WERI-Rb-1 (cell line): ENCODE measurements at regions not wholly inside any gene's neighbourhood (a gene's known extent, or its start where the extent isn't known, plus 50 kb on each side); places are given as distances from the start of the nearest gene placed in this dataset.

ENCODE experiments used
- DNase-seq: peaks from one replicate; pipeline ENCODE4 v3.0.0-alpha.2; 2020
- H3K27ac ChIP-seq: fragments of 250-450 bp; sonication (Bioruptor Pico); 2 replicates; pipeline ENCODE4 v1.5.1; 2020; ENCODE audit warnings: mild to moderate bottlenecking, moderate library complexity
- H3K27me3 ChIP-seq: fragments of 250-450 bp; sonication (Bioruptor Pico); 2 replicates; pipeline ENCODE4 v1.5.1; 2021; ENCODE audit warnings: mild to moderate bottlenecking, low read depth, moderate library complexity; ENCODE audit not compliant: insufficient read depth, severe bottlenecking
- H3K36me3 ChIP-seq: fragments of 250-450 bp; sonication (Bioruptor Pico); 2 replicates; pipeline ENCODE4 v1.5.1; 2020; ENCODE audit warnings: mild to moderate bottlenecking, moderate library complexity
- H3K4me3 ChIP-seq: 2 replicates; pipeline ENCODE4 v1.5.1; 2011; ENCODE audit warnings: low read depth, mild to moderate bottlenecking, control low read depth, low read length
- H3K9me3 ChIP-seq: fragments of 250-450 bp; sonication (Bioruptor Pico); 2 replicates; pipeline ENCODE4 v1.5.1; 2021; ENCODE audit warnings: mild to moderate bottlenecking, moderate library complexity; ENCODE audit not compliant: severe bottlenecking
- TF ChIP-seq, protein P1 (sequence below): IDR thresholded peaks from 2 replicates; pipeline ENCODE4 v1.5.1; 2011; ENCODE audit warnings: low read depth, mild to moderate bottlenecking, control low read depth, inconsistent platforms, low read length

DNA sequence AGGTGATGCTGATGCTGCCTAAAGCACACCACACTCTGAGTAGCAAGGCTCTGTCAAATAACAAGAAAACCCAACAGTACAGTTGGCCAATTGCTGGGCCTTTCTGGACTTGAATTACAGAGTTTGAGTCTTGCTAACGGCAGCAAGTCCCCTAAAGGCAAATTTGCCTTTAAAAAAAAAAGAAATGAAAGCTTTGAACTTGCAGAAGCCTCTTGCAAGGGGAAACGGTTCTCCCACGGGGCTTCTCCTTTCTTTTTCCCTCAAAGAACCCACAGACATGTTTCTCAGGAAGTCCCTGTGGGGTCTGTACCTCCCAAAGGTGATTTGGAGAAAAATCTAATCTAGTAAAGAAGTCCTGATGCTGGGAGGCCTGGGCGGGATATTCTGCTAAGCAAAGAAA is 191.3 kb upstream of the MYL2 start:
- TF ChIP-seq, protein P1, sequence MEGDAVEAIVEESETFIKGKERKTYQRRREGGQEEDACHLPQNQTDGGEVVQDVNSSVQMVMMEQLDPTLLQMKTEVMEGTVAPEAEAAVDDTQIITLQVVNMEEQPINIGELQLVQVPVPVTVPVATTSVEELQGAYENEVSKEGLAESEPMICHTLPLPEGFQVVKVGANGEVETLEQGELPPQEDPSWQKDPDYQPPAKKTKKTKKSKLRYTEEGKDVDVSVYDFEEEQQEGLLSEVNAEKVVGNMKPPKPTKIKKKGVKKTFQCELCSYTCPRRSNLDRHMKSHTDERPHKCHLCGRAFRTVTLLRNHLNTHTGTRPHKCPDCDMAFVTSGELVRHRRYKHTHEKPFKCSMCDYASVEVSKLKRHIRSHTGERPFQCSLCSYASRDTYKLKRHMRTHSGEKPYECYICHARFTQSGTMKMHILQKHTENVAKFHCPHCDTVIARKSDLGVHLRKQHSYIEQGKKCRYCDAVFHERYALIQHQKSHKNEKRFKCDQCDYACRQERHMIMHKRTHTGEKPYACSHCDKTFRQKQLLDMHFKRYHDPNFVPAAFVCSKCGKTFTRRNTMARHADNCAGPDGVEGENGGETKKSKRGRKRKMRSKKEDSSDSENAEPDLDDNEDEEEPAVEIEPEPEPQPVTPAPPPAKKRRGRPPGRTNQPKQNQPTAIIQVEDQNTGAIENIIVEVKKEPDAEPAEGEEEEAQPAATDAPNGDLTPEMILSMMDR = no peak
- H3K4me3 ChIP-seq = no peak overlapping the region
- H3K27ac ChIP-seq = no peak overlapping the region

DNA sequence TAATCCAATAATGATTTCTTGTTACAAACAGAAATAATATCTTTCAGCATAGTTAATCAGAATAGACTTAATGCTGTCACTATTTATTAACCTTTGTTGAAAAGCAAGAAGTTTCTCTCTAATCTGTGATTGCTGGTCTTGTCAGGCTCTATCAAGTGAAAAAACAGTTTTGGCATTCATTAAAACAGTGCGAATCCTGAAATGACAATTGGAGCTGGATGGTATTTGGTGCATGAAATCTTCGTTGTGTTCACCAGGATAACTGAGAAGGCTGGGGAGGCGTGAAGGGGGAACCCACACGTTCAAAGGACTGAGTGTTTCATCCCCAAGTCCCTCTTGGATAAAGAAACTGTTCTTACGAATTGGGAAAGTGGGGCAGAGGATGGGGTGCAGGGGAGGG is 190.2 kb upstream of the MYL2 start:
- TF ChIP-seq, protein P1 = no peak
- Histone ChIP-seq H3K27me3 (no peaks in the 10 kb centered on the region), H3K4me3 (no peak overlapping the region), H3K9me3 (no peaks in the 10 kb centered on the region), H3K27ac (no peak overlapping the region), H3K36me3 (no peaks in the 10 kb centered on the region)
- DNase-seq = no peak

More for the DNA sequence above, 191.3 kb upstream of the MYL2 start:
- Histone ChIP-seq H3K27me3 (no peaks in the 10 kb centered on the region), H3K36me3 (no peaks in the 10 kb centered on the region), H3K9me3 (no peaks in the 10 kb centered on the region)
- DNase-seq = no peak

DNA sequence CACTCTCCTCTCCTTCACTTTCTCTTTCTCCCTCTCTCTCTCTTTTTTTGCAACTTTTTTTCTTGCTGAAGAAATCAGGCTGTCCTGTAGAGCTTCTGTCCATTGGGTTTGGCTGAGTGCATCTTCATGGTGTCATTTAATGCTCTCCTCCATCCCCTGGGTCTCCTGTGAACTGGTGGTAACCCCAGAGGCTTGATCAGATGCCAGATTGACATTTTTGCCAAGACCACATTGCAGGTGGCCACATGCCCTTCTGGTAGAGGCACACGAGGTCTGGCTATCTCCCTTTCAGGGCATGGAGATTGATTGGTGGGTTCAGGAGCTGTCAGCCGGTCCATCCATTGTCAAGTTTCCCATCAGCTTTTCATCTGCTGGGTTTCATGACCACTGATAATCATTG is 188.3 kb upstream of the MYL2 start:
- Histone ChIP-seq H3K36me3 (no peaks in the 10 kb centered on the region), H3K27ac (no peak overlapping the region), H3K4me3 (no peak overlapping the region), H3K9me3 (no peaks in the 10 kb centered on the region), H3K27me3 (no peaks in the 10 kb centered on the region)
- TF ChIP-seq, protein P1 = no peak
- no peak for DNase-seq

DNA sequence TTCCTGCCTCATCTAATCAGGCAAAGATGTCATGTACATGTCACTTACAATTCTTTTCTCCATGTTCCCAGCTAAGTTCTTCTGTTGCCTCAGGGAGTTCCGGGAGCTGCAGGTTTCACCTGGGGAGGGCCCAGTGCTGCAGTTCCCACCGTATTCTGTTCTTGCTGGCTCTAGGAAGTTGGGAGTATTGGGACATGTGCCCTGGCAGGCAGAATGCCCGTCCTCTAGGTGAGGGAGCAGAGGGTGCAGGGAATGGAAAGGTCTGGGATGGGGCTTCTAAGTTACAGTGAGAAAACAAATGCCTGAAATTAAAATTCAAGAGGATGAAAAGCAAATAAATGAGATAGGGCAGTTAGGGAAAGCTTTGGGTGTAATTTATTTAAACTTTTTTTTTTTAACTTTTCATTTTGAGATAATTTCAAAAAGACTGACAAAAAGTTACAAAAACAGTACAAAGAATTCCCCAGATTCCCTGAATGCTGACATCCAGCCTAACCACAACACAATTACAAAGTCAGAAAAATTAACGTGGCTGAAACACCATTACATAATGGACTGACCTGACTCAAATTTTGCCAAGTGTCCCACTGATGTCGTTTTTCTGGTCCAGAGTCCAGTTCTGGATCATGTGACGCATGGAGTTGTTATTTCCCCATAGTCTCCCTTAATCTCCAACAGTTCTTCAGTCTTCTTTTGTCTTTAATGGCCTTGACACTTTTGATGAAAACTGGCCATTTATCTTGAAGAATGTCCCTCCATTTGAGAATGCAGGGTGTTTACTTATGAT is 187.2 kb upstream of the MYL2 start:
- Histone ChIP-seq H3K9me3 (no peaks in the 10 kb centered on the region), H3K4me3 (no peak overlapping the region), H3K36me3 (no peaks in the 10 kb centered on the region), H3K27me3 (no peaks in the 10 kb centered on the region), H3K27ac (no peak overlapping the region)
- DNase-seq = no peak
- TF ChIP-seq, protein P1 = no peak

DNA sequence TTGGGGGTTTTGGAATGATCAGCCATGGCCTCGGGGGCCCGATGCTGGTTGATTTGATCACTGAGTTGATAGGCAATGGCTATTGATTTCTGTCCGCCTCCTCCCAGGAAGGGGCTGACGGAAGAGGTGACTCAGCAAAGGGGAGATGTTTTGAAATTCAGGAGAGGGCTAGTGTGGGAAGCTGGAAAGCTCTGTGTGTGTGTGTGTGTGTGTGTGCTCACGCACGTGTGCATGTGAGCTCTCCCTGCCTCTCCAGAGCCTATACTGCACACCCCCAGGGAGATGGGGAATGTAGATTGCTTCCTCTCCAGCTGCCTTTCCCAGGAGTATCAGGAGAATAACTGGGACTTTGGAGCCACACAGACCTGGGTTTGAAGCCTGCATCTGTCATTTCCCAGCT is 184.9 kb upstream of the MYL2 start:
- DNase-seq = no peak
- Histone ChIP-seq H3K27ac (no peak overlapping the region), H3K36me3 (no peaks in the 10 kb centered on the region), H3K9me3 (no peaks in the 10 kb centered on the region), H3K27me3 (no peaks in the 10 kb centered on the region), H3K4me3 (no peak overlapping the region)
- TF ChIP-seq, protein P1 = no peak

DNA sequence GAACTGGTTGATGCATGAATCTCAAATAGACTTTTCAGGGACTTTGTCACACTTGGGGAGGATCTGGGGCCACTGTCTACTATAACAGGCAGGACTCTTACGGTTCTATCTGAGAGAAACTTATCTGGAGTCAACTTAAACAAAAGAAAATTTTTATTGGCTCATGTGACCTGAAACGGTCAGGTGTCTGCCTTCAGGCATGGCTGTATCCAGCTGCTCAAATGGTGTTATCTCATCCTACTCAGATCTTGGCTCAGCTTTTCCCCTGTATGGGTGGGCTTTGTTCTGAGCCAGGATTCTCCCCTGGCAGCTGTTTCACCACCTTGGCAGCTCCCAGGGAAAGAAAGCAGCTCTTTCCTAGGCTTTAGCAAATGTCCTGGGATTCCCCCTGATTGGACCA is 183.2 kb upstream of the MYL2 start:
- no peak overlapping the region for H3K4me3 ChIP-seq
- H3K9me3 ChIP-seq = no peaks in the 10 kb centered on the region
- H3K27me3 ChIP-seq = no peaks in the 10 kb centered on the region
- no peak overlapping the region for H3K27ac ChIP-seq
- H3K36me3 ChIP-seq = no peaks in the 10 kb centered on the region
- TF ChIP-seq, protein P1 = no peak
- DNase-seq = no peak
